H9 (cell line): ENCODE measurements at regions not wholly inside any gene's neighbourhood (a gene's known extent, or its start where the extent isn't known, plus 50 kb on each side); places are given as distances from the start of the nearest gene placed in this dataset.

ENCODE experiments used
- DNase-seq: peaks from one replicate; pipeline ENCODE4 v3.0.0-alpha.2; 2017
- H2AFZ ChIP-seq: one replicate; pipeline ENCODE4 v1.6.1; 2013; ENCODE audit warnings: mild to moderate bottlenecking, low read length, control low read depth, moderate library complexity
- H2AK5ac ChIP-seq: 2 replicates; pipeline ENCODE4 v1.6.1; 2013; ENCODE audit warnings: low read length, control low read depth, mixed read lengths; ENCODE audit not compliant: insufficient read length
- H2BK120ac ChIP-seq: one replicate; pipeline ENCODE4 v1.6.1; 2013; ENCODE audit warnings: low read depth, mild to moderate bottlenecking, low read length, control low read depth, inconsistent platforms; ENCODE audit not compliant: poor library complexity, severe bottlenecking
- H2BK12ac ChIP-seq: 2 replicates; pipeline ENCODE4 v1.6.1; 2013; ENCODE audit warnings: low read length, control low read depth, mixed read lengths, low read depth; ENCODE audit not compliant: insufficient read length
- H2BK15ac ChIP-seq: 2 replicates; pipeline ENCODE4 v1.6.1; 2013; ENCODE audit warnings: low read depth, low read length, control low read depth
- H2BK20ac ChIP-seq: one replicate; pipeline ENCODE4 v1.6.1; 2013; ENCODE audit warnings: low read depth, mild to moderate bottlenecking, low read length, control low read depth, inconsistent platforms; ENCODE audit not compliant: poor library complexity, severe bottlenecking
- H2BK5ac ChIP-seq: 2 replicates; pipeline ENCODE4 v1.6.1; 2013; ENCODE audit warnings: low read length, control low read depth, mixed read lengths; ENCODE audit not compliant: insufficient read length
- H3K14ac ChIP-seq: 2 replicates; pipeline ENCODE4 v1.6.1; 2013; ENCODE audit warnings: low read length, control low read depth; ENCODE audit not compliant: insufficient read depth
- H3K18ac ChIP-seq: 2 replicates; pipeline ENCODE4 v1.6.1; 2013; ENCODE audit warnings: low read depth, mild to moderate bottlenecking, mixed read lengths, low read length, control low read depth; ENCODE audit not compliant: insufficient read length
- H3K23ac ChIP-seq: 2 replicates; pipeline ENCODE4 v1.6.1; 2013; ENCODE audit warnings: low read length, control low read depth, mixed read lengths, low read depth; ENCODE audit not compliant: insufficient read length
- H3K23me2 ChIP-seq: 2 replicates; pipeline ENCODE4 v1.6.1; 2013; ENCODE audit warnings: low read depth, mild to moderate bottlenecking, mixed read lengths, low read length, control low read depth; ENCODE audit not compliant: insufficient read length, poor library complexity, severe bottlenecking
- H3K27ac ChIP-seq: 2 replicates; pipeline ENCODE4 v1.5.1; 2013; ENCODE audit warnings: low read length, control low read depth, mixed read lengths, low read depth; ENCODE audit not compliant: insufficient read length
- H3K27me3 ChIP-seq: 2 replicates; pipeline ENCODE4 v1.6.1; 2013; ENCODE audit warnings: low read length, control low read depth, inconsistent platforms; ENCODE audit not compliant: insufficient read depth
- H3K4ac ChIP-seq: 2 replicates; pipeline ENCODE4 v1.6.1; 2013; ENCODE audit warnings: low read depth, mild to moderate bottlenecking, control low read depth, inconsistent platforms, low read length, moderate library complexity
- H3K4me1 ChIP-seq: 2 replicates; pipeline ENCODE4 v1.6.1; 2013; ENCODE audit warnings: low read length, control low read depth, inconsistent platforms; ENCODE audit not compliant: insufficient read depth
- H3K4me2 ChIP-seq: 2 replicates; pipeline ENCODE4 v1.6.1; 2013; ENCODE audit warnings: low read length, control low read depth, mixed read lengths; ENCODE audit not compliant: insufficient read length, insufficient read depth
- H3K56ac ChIP-seq: 2 replicates; pipeline ENCODE4 v1.6.1; 2013; ENCODE audit warnings: low read depth, mild to moderate bottlenecking, mixed read lengths, low read length, control low read depth; ENCODE audit not compliant: insufficient read length
- H3K79me1 ChIP-seq: 2 replicates; pipeline ENCODE4 v1.6.1; 2013; ENCODE audit warnings: low read depth, mild to moderate bottlenecking, moderate library complexity, low read length, control low read depth, inconsistent platforms; ENCODE audit not compliant: insufficient read depth, poor library complexity, severe bottlenecking
- H3K79me2 ChIP-seq: 2 replicates; pipeline ENCODE4 v1.6.1; 2013; ENCODE audit warnings: low read length, control low read depth, inconsistent platforms; ENCODE audit not compliant: insufficient read depth
- H3K9ac ChIP-seq: 2 replicates; pipeline ENCODE4 v1.6.1; 2013; ENCODE audit warnings: low read length, control low read depth, mixed read lengths; ENCODE audit not compliant: insufficient read length; ENCODE audit errors: extremely low read depth
- H3K9me3 ChIP-seq: one replicate; pipeline ENCODE4 v1.6.1; 2013; ENCODE audit warnings: low read depth, low read length, inconsistent platforms; ENCODE audit not compliant: control insufficient read depth
- H3T11ph ChIP-seq: one replicate; pipeline ENCODE4 v1.6.1; 2013; ENCODE audit warnings: mild to moderate bottlenecking, low read length, control low read depth, inconsistent platforms
- H4K20me1 ChIP-seq: one replicate; pipeline ENCODE4 v1.6.1; 2013; ENCODE audit not compliant: control insufficient read depth, insufficient read length, insufficient read depth
- H4K5ac ChIP-seq: 2 replicates; pipeline ENCODE4 v1.6.1; 2013; ENCODE audit warnings: low read depth, mild to moderate bottlenecking, mixed read lengths, low read length, control low read depth; ENCODE audit not compliant: insufficient read length
- H4K8ac ChIP-seq: replicated peaks from 2 replicates; pipeline ENCODE4 v1.6.1; 2013; ENCODE audit warnings: low read length, control low read depth, mixed read lengths, low read depth; ENCODE audit not compliant: insufficient read length
- H4K91ac ChIP-seq: 2 replicates; pipeline ENCODE4 v1.6.1; 2013; ENCODE audit warnings: low read depth, mild to moderate bottlenecking, moderate library complexity, mixed read lengths, low read length, control low read depth; ENCODE audit not compliant: insufficient read length
- H3K27ac Mint-ChIP-seq, 3 experiments: 2 replicates in 2 of 3; 3 replicates in 1 of 3; pipeline ENCODE4 v1.8.0; 2020 to 2021; ENCODE audit warnings: mixed read lengths in 3 of 3, mild to moderate bottlenecking in 1 of 3, moderate library complexity in 1 of 3
- H3K27me3 Mint-ChIP-seq: 2 replicates; pipeline ENCODE4 v1.8.0; 2021; ENCODE audit warnings: low read depth, mild to moderate bottlenecking, moderate library complexity, mixed read lengths
- H3K36me3 Mint-ChIP-seq, 3 experiments: 2 replicates in 2 of 3; 3 replicates in 1 of 3; pipeline ENCODE4 v1.8.0; 2020 to 2021; ENCODE audit warnings: low read depth in 3 of 3, mixed read lengths in 3 of 3; ENCODE audit not compliant: insufficient read depth in 1 of 3
- H3K4me1 Mint-ChIP-seq, 2 experiments: 2 replicates each; pipeline ENCODE4 v1.8.0; 2020; ENCODE audit warnings: mixed read lengths in 2 of 2
- H3K4me3 Mint-ChIP-seq, 2 experiments: 2 replicates in 1 of 2; 3 replicates in 1 of 2; pipeline ENCODE4 v1.8.0; 2020 to 2021; ENCODE audit warnings: mild to moderate bottlenecking in 2 of 2, mixed read lengths in 2 of 2, moderate library complexity in 1 of 2
- H3K9me3 Mint-ChIP-seq, 2 experiments: 2 replicates in 1 of 2; 3 replicates in 1 of 2; pipeline ENCODE4 v1.8.0; 2020; ENCODE audit warnings: mild to moderate bottlenecking in 2 of 2, mixed read lengths in 2 of 2, moderate library complexity in 1 of 2
- CTCF ChIP-seq: fragments of 200-600 bp; sonication (generic); conservative IDR thresholded peaks from 3 replicates; pipeline ENCODE4 v1.8.0; 2021; ENCODE audit warnings: antibody characterized with exemption, mild to moderate bottlenecking
- WGBS: extraction: QIAGEN DNeasy Blood & Tissue Kit; methylation state at CpG from one replicate; pipeline ENCODE4 v1.1.7; 2013; ENCODE audit warnings: missing lambda C conversion rate, low lambda C conversion rate, mixed read lengths; ENCODE audit not compliant: insufficient read length; ENCODE audit errors: extremely low coverage; 5-methylcytosine and 5-hydroxymethylcytosine counted together

GRCh38 chr2:217216316-217216715, 356.5 kb upstream of the TNP1 start:
- no peaks in the 10 kb centered on the region for H3K79me1 ChIP-seq
- H4K91ac ChIP-seq, result no peak overlapping the region
- Mint-ChIP-seq H3K4me3 (no peak overlapping the region), H3K4me1 (0 out of 4 replicates have a peak, but pooled peaks cover 0 to 2% of the 10 kb centered on the region in 2 experiments), H3K27me3 (peaks cover 13% of the 10 kb centered on the region), H3K9me3 (no peaks in the 10 kb centered on the region; a peak in 1 of 5 replicates), H3K27ac (no peak overlapping the region), H3K36me3 (no peaks in the 10 kb centered on the region)
- H4K20me1 ChIP-seq, result no peaks in the 10 kb centered on the region
- H2AFZ ChIP-seq, result no peak overlapping the region
- no peaks in the 10 kb centered on the region; the same call in 1 of the 2 replicates for H3K27me3 ChIP-seq
- no peak for TF ChIP-seq CTCF
- no peak overlapping the region for H3K9ac ChIP-seq
- no peak overlapping the region for H4K5ac ChIP-seq
- H3K14ac ChIP-seq, result no peak overlapping the region
- no peak overlapping the region for H2BK120ac ChIP-seq
- H3K9me3 ChIP-seq, result no peaks in the 10 kb centered on the region
- H3K4me2 ChIP-seq, result no peak overlapping the region
- DNase-seq, result no peak
- no peak overlapping the region for H2BK20ac ChIP-seq
- no peak overlapping the region for H2BK12ac ChIP-seq
- H3K4me1 ChIP-seq, result no peaks in the 10 kb centered on the region
- no peak overlapping the region for H2BK15ac ChIP-seq
- no peak overlapping the region for H3T11ph ChIP-seq
- no peak overlapping the region for H3K56ac ChIP-seq
- no peak overlapping the region for H3K18ac ChIP-seq
- no peaks in the 10 kb centered on the region for H3K23me2 ChIP-seq
- no peak overlapping the region for H3K23ac ChIP-seq
- no CpG with 5 or more reads among the region's 4 CpGs for WGBS
- no peak overlapping the region for H4K8ac ChIP-seq
- H3K27ac ChIP-seq, result no peak overlapping the region
- no peak overlapping the region for H2AK5ac ChIP-seq
- H3K79me2 ChIP-seq, result no peaks in the 10 kb centered on the region
- H3K4ac ChIP-seq, result no peak overlapping the region
- no peak overlapping the region for H2BK5ac ChIP-seq
